ENCODE measurements at regions not wholly inside any gene's neighbourhood (a gene's known extent, or its start where the extent isn't known, plus 50 kb on each side); places are given as distances from the start of the nearest gene placed in this dataset.
"Not testable (repeated sequence)": the region's sequence is repeated elsewhere in the genome, so short reads cannot be mapped to it uniquely, and the experiment has no call there.

GRCh38 chr2:110291909-110292579 lies 79.7 kb upstream of the MTLN start:
- not testable (repeated sequence) for TF ChIP-seq CTCF (IDR thresholded peaks at IDR 0.05 in 4 of 5, conservative IDR thresholded peaks at IDR 0.05 in 1 of 5); POLR2A (IDR thresholded peaks at IDR 0.05)

Data from gastrocnemius medialis (tissue), 4 donors.